Fibroblast of pulmonary artery (primary cell): ENCODE measurements at regions not wholly inside any gene's neighbourhood (a gene's known extent, or its start where the extent isn't known, plus 50 kb on each side); places are given as distances from the start of the nearest gene placed in this dataset.

Source experiments
- DNase-seq: peaks from one replicate; pipeline ENCODE4 v3.0.0-alpha.2; 2010; ENCODE audit warnings: low read depth
- H3K4me3 ChIP-seq: replicated peaks from 2 replicates; pipeline ENCODE4 v1.5.1; 2011; ENCODE audit warnings: low read depth, mild to moderate bottlenecking, control low read depth, low read length, moderate library complexity
- CTCF ChIP-seq: IDR thresholded peaks from 2 replicates; pipeline ENCODE4 v1.5.1; 2011; ENCODE audit warnings: mild to moderate bottlenecking, control low read depth, low read length, inconsistent platforms; ENCODE audit errors: missing control alignments

- no peak overlapping the region for H3K4me3 ChIP-seq
- DNase-seq, result no peak
- no peak for TF ChIP-seq CTCF
Measured at GRCh38 chr21:18603261-18603660, 199.7 kb upstream of the TMPRSS15 start.

GRCh38 chr21:18603980-18604379 lies 200.4 kb upstream of the TMPRSS15 start:
- H3K4me3 ChIP-seq, result no peak overlapping the region
- DNase-seq, result no peak
- TF ChIP-seq CTCF, result no peak

GRCh38 chr21:18608226-18608625 lies 204.6 kb upstream of the TMPRSS15 start:
- TF ChIP-seq CTCF, result no peak
- H3K4me3 ChIP-seq, result no peak overlapping the region
- DNase-seq, result no peak

GRCh38 chr21:18614303-18614702 lies 210.7 kb upstream of the TMPRSS15 start:
- no peak for TF ChIP-seq CTCF
- no peak for DNase-seq
- H3K4me3 ChIP-seq, result no peak overlapping the region

- no peak for TF ChIP-seq CTCF
- DNase-seq, result no peak
- no peak overlapping the region for H3K4me3 ChIP-seq
Measured at GRCh38 chr21:18617291-18617690, 213.7 kb upstream of the TMPRSS15 start.

- no peak overlapping the region for H3K4me3 ChIP-seq
- no peak for DNase-seq
- TF ChIP-seq CTCF, result no peak
Measured at GRCh38 chr21:18620436-18620835, 216.9 kb upstream of the TMPRSS15 start.

GRCh38 chr21:18622383-18622782 lies 218.8 kb upstream of the TMPRSS15 start:
- H3K4me3 ChIP-seq, result no peak overlapping the region
- TF ChIP-seq CTCF, result no peak
- DNase-seq, result no peak
